ENCODE measurements at regions not wholly inside any gene's neighbourhood (a gene's known extent, or its start where the extent isn't known, plus 50 kb on each side); places are given as distances from the start of the nearest gene placed in this dataset.

GRCh38 chr6:27081931-27082330 is 165.6 kb upstream of the PRSS16 start:
- H3K27ac Mint-ChIP-seq (ENCODE audit: unreplicated experiment): no peak overlapping the region
- H3K4me3 Mint-ChIP-seq (ENCODE audit: unreplicated experiment): no peak overlapping the region
- peaks cover 20% of the 10 kb centered on the region for H3K27me3 Mint-ChIP-seq (ENCODE audit: low read depth, unreplicated experiment)

GRCh38 chr6:27088068-27088467 is 159.4 kb upstream of the PRSS16 start:
- H3K27me3 Mint-ChIP-seq (ENCODE audit: low read depth, unreplicated experiment): peaks cover 6% of the 10 kb centered on the region
- TF ChIP-seq CTCF (IDR thresholded peaks at IDR 0.05; ENCODE audit: insufficient read depth, low read depth, low read length): no peak
- TF ChIP-seq EZH2 (IDR thresholded peaks at IDR 0.05; ENCODE audit: insufficient read depth, low read length): no peak

More at GRCh38 chr6:27081931-27082330, 165.6 kb upstream of the PRSS16 start:
- Mint-ChIP-seq H3K9me3 (ENCODE audit: unreplicated experiment) (no peaks in the 10 kb centered on the region), H3K4me1 (ENCODE audit: low read depth, unreplicated experiment) (no peaks in the 10 kb centered on the region), H3K36me3 (ENCODE audit: low read depth, unreplicated experiment) (no peaks in the 10 kb centered on the region)
- no peak for DNase-seq (ENCODE audit: low read depth)
- peaks cover 9% of the 10 kb centered on the region for H3K27me3 ChIP-seq (ENCODE audit: insufficient read depth, low read length)
- no peak overlapping the region for H3K4me3 ChIP-seq (ENCODE audit: insufficient read depth, low read depth, low read length)
- H3K27ac ChIP-seq (ENCODE audit: low read depth, low read length): no peak overlapping the region
- no peak overlapping the region for H3K4me2 ChIP-seq (ENCODE audit: low read length)
- H3K4me1 ChIP-seq (ENCODE audit: insufficient read depth, low read length): no peaks in the 10 kb centered on the region
- no peaks in the 10 kb centered on the region for H3K79me2 ChIP-seq (ENCODE audit: insufficient read depth, low read length)
- no peak overlapping the region for H2AFZ ChIP-seq (ENCODE audit: low read depth, low read length)
- H3K9ac ChIP-seq (ENCODE audit: low read length): no peak overlapping the region
- no peak for FAIRE-seq
- H3K36me3 ChIP-seq (ENCODE audit: insufficient read depth, low read length): no peaks in the 10 kb centered on the region
- TF ChIP-seq CTCF (IDR thresholded peaks at IDR 0.05; ENCODE audit: insufficient read depth, low read depth, low read length) (no peak), EZH2 (IDR thresholded peaks at IDR 0.05; ENCODE audit: insufficient read depth, low read length) (no peak)
- no peaks in the 10 kb centered on the region for H4K20me1 ChIP-seq (ENCODE audit: insufficient read depth, low read length)
- no peaks in the 10 kb centered on the region for H3K9me3 ChIP-seq (ENCODE audit: insufficient read depth, low read depth, low read length)

DNA sequence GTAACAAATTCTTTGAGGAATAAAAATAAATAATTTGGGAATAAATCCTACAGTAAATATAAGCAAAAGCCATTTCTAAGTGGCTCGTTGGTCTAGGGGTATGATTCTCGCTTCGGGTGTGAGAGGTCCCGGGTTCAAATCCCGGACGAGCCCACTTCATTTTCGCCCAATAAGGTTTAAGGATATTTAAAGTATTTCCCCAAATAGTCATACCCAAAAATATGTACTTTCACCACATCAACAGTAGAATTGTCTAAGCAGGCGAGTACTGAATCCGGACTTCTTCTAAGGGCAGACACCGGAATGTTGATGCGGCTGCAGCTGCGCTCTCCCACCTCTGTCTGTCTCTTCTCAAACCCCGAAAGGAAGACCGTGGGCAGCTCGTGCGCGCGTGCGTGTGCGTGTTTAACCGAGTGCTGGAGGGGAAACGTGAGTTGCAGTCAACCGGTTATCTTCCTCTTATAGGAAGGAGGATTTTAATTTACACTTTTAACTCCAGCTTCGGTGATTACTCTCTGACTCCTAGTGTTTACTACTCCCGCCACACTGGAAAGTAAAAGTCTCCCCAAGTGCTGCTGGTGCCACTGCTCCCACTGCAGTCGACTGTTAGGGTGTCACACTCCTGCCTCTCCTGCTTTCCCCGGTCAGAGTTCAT is 155.7 kb upstream of the PRSS16 start:
- Histone ChIP-seq H3K4me1 (ENCODE audit: insufficient read depth, low read length) (peaks cover 9% of the 10 kb centered on the region), H3K9me3 (ENCODE audit: insufficient read depth, low read depth, low read length) (no peaks in the 10 kb centered on the region), H3K9ac (ENCODE audit: low read length) (peak overlapping the region; percentile 39), H4K20me1 (ENCODE audit: insufficient read depth, low read length) (no peaks in the 10 kb centered on the region), H3K36me3 (ENCODE audit: insufficient read depth, low read length) (no peaks in the 10 kb centered on the region), H3K4me2 (ENCODE audit: low read length) (peak overlapping the region; percentile 88), H3K4me3 (ENCODE audit: insufficient read depth, low read depth, low read length) (peak overlapping the region; percentile 58), H3K27ac (ENCODE audit: low read depth, low read length) (no peak overlapping the region), H3K79me2 (ENCODE audit: insufficient read depth, low read length) (no peaks in the 10 kb centered on the region), H2AFZ (ENCODE audit: low read depth, low read length) (peak overlapping the region; percentile 34), H3K27me3 (ENCODE audit: insufficient read depth, low read length) (peaks cover 10% of the 10 kb centered on the region)
- Mint-ChIP-seq H3K27me3 (ENCODE audit: low read depth, unreplicated experiment) (no peaks in the 10 kb centered on the region), H3K4me1 (ENCODE audit: low read depth, unreplicated experiment) (no peaks in the 10 kb centered on the region), H3K9me3 (ENCODE audit: unreplicated experiment) (no peaks in the 10 kb centered on the region), H3K27ac (ENCODE audit: unreplicated experiment) (peak overlapping the region; percentile 87), H3K36me3 (ENCODE audit: low read depth, unreplicated experiment) (no peaks in the 10 kb centered on the region), H3K4me3 (ENCODE audit: unreplicated experiment) (peak overlapping the region; percentile 83)
- peak; percentile 94 for DNase-seq (ENCODE audit: low read depth)
- peak; percentile 76 for FAIRE-seq
- no peak for TF ChIP-seq CTCF (IDR thresholded peaks at IDR 0.05; ENCODE audit: insufficient read depth, low read depth, low read length)
- TF ChIP-seq EZH2 (IDR thresholded peaks at IDR 0.05; ENCODE audit: insufficient read depth, low read length): no peak

More at GRCh38 chr6:27088068-27088467, 159.4 kb upstream of the PRSS16 start:
- Histone ChIP-seq H3K9ac (ENCODE audit: low read length) (no peak overlapping the region), H4K20me1 (ENCODE audit: insufficient read depth, low read length) (no peaks in the 10 kb centered on the region), H3K36me3 (ENCODE audit: insufficient read depth, low read length) (no peaks in the 10 kb centered on the region), H3K79me2 (ENCODE audit: insufficient read depth, low read length) (no peaks in the 10 kb centered on the region), H3K27ac (ENCODE audit: low read depth, low read length) (no peak overlapping the region), H2AFZ (ENCODE audit: low read depth, low read length) (no peak overlapping the region), H3K4me3 (ENCODE audit: insufficient read depth, low read depth, low read length) (no peak overlapping the region), H3K27me3 (ENCODE audit: insufficient read depth, low read length) (peaks cover 9% of the 10 kb centered on the region), H3K9me3 (ENCODE audit: insufficient read depth, low read depth, low read length) (no peaks in the 10 kb centered on the region), H3K4me2 (ENCODE audit: low read length) (no peak overlapping the region), H3K4me1 (ENCODE audit: insufficient read depth, low read length) (peaks cover 4% of the 10 kb centered on the region)
- H3K9me3 Mint-ChIP-seq (ENCODE audit: unreplicated experiment): no peaks in the 10 kb centered on the region
- H3K36me3 Mint-ChIP-seq (ENCODE audit: low read depth, unreplicated experiment): no peaks in the 10 kb centered on the region
- no peak for DNase-seq (ENCODE audit: low read depth)
- H3K27ac Mint-ChIP-seq (ENCODE audit: unreplicated experiment): no peak overlapping the region
- no peaks in the 10 kb centered on the region for H3K4me1 Mint-ChIP-seq (ENCODE audit: low read depth, unreplicated experiment)
- no peak overlapping the region for H3K4me3 Mint-ChIP-seq (ENCODE audit: unreplicated experiment)
- FAIRE-seq: no peak

Data from astrocyte (in vitro differentiated cells and primary cell).